ENCODE measurements at regions not wholly inside any gene's neighbourhood (a gene's known extent, or its start where the extent isn't known, plus 50 kb on each side); places are given as distances from the start of the nearest gene placed in this dataset.

DNA sequence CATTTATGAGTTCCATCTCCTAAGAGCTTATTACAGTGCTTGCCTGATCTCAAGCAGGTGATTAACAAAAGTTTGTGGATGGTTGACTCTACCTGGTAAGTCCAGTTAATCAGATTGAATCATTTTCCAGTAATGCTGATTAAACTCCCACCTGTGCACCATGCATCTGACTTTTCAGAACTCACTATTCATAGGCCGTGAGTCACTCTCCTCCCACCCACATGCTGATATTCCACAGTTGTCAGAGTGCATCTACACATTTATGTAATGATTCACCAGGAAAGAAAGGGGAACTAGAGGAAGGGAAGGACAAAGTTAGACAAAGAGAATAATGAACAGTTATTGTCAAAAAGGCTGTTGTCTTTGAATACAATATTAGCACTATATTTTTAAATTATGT, 106.2 kb upstream of the UBE3A start (continued):
- TF ChIP-seq, protein P1, sequence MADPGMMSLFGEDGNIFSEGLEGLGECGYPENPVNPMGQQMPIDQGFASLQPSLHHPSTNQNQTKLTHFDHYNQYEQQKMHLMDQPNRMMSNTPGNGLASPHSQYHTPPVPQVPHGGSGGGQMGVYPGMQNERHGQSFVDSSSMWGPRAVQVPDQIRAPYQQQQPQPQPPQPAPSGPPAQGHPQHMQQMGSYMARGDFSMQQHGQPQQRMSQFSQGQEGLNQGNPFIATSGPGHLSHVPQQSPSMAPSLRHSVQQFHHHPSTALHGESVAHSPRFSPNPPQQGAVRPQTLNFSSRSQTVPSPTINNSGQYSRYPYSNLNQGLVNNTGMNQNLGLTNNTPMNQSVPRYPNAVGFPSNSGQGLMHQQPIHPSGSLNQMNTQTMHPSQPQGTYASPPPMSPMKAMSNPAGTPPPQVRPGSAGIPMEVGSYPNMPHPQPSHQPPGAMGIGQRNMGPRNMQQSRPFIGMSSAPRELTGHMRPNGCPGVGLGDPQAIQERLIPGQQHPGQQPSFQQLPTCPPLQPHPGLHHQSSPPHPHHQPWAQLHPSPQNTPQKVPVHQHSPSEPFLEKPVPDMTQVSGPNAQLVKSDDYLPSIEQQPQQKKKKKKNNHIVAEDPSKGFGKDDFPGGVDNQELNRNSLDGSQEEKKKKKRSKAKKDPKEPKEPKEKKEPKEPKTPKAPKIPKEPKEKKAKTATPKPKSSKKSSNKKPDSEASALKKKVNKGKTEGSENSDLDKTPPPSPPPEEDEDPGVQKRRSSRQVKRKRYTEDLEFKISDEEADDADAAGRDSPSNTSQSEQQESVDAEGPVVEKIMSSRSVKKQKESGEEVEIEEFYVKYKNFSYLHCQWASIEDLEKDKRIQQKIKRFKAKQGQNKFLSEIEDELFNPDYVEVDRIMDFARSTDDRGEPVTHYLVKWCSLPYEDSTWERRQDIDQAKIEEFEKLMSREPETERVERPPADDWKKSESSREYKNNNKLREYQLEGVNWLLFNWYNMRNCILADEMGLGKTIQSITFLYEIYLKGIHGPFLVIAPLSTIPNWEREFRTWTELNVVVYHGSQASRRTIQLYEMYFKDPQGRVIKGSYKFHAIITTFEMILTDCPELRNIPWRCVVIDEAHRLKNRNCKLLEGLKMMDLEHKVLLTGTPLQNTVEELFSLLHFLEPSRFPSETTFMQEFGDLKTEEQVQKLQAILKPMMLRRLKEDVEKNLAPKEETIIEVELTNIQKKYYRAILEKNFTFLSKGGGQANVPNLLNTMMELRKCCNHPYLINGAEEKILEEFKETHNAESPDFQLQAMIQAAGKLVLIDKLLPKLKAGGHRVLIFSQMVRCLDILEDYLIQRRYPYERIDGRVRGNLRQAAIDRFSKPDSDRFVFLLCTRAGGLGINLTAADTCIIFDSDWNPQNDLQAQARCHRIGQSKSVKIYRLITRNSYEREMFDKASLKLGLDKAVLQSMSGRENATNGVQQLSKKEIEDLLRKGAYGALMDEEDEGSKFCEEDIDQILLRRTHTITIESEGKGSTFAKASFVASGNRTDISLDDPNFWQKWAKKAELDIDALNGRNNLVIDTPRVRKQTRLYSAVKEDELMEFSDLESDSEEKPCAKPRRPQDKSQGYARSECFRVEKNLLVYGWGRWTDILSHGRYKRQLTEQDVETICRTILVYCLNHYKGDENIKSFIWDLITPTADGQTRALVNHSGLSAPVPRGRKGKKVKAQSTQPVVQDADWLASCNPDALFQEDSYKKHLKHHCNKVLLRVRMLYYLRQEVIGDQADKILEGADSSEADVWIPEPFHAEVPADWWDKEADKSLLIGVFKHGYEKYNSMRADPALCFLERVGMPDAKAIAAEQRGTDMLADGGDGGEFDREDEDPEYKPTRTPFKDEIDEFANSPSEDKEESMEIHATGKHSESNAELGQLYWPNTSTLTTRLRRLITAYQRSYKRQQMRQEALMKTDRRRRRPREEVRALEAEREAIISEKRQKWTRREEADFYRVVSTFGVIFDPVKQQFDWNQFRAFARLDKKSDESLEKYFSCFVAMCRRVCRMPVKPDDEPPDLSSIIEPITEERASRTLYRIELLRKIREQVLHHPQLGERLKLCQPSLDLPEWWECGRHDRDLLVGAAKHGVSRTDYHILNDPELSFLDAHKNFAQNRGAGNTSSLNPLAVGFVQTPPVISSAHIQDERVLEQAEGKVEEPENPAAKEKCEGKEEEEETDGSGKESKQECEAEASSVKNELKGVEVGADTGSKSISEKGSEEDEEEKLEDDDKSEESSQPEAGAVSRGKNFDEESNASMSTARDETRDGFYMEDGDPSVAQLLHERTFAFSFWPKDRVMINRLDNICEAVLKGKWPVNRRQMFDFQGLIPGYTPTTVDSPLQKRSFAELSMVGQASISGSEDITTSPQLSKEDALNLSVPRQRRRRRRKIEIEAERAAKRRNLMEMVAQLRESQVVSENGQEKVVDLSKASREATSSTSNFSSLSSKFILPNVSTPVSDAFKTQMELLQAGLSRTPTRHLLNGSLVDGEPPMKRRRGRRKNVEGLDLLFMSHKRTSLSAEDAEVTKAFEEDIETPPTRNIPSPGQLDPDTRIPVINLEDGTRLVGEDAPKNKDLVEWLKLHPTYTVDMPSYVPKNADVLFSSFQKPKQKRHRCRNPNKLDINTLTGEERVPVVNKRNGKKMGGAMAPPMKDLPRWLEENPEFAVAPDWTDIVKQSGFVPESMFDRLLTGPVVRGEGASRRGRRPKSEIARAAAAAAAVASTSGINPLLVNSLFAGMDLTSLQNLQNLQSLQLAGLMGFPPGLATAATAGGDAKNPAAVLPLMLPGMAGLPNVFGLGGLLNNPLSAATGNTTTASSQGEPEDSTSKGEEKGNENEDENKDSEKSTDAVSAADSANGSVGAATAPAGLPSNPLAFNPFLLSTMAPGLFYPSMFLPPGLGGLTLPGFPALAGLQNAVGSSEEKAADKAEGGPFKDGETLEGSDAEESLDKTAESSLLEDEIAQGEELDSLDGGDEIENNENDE (IDR thresholded peaks at IDR 0.05; ENCODE audit: insufficient replicate concordance, low read length) = no peak
- TF ChIP-seq JUN (IDR thresholded peaks at IDR 0.05; ENCODE audit: low read depth, low read length) (no peak), SRF (IDR thresholded peaks at IDR 0.05; ENCODE audit: low read depth, low read length) (no peak), SIX5 (IDR thresholded peaks at IDR 0.05; ENCODE audit: low read depth, low read length) (no peak)
- TF ChIP-seq, protein P2, sequence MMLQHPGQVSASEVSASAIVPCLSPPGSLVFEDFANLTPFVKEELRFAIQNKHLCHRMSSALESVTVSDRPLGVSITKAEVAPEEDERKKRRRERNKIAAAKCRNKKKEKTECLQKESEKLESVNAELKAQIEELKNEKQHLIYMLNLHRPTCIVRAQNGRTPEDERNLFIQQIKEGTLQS (IDR thresholded peaks at IDR 0.05; ENCODE audit: insufficient read depth, low read depth, low read length) = no peak
